Nephron (organoid): ENCODE measurements at regions not wholly inside any gene's neighbourhood (a gene's known extent, or its start where the extent isn't known, plus 50 kb on each side); places are given as distances from the start of the nearest gene placed in this dataset.

Experiments used
- H3K27ac Mint-ChIP-seq, 3 experiments: 2 replicates each; pipeline ENCODE4 v1.8.0; 2020; ENCODE audit warnings: mixed read lengths in 3 of 3, mild to moderate bottlenecking in 2 of 3, moderate library complexity in 1 of 3
- H3K27me3 Mint-ChIP-seq: 2 replicates; pipeline ENCODE4 v1.8.0; 2021; ENCODE audit warnings: low read depth, mild to moderate bottlenecking, moderate library complexity, mixed read lengths
- H3K36me3 Mint-ChIP-seq: 2 replicates; pipeline ENCODE4 v1.8.0; 2020; ENCODE audit warnings: low read depth, mixed read lengths
- H3K4me1 Mint-ChIP-seq: 2 replicates; pipeline ENCODE4 v1.8.0; 2020; ENCODE audit warnings: mixed read lengths
- H3K4me3 Mint-ChIP-seq, 3 experiments: 2 replicates each; pipeline ENCODE4 v1.8.0; 2020; ENCODE audit warnings: mild to moderate bottlenecking in 3 of 3, mixed read lengths in 3 of 3, moderate library complexity in 2 of 3
- H3K9me3 Mint-ChIP-seq: 2 replicates; pipeline ENCODE4 v1.8.0; 2020; ENCODE audit warnings: mixed read lengths
- TF ChIP-seq, protein P1 (sequence below), 3 experiments: fragments of 200-600 bp; sonication (generic); IDR thresholded peaks; one replicate each; pipeline ENCODE4 v1.5.0; 2021; ENCODE audit warnings: antibody characterized with exemption in 3 of 3; ENCODE audit not compliant: unreplicated experiment in 3 of 3

DNA sequence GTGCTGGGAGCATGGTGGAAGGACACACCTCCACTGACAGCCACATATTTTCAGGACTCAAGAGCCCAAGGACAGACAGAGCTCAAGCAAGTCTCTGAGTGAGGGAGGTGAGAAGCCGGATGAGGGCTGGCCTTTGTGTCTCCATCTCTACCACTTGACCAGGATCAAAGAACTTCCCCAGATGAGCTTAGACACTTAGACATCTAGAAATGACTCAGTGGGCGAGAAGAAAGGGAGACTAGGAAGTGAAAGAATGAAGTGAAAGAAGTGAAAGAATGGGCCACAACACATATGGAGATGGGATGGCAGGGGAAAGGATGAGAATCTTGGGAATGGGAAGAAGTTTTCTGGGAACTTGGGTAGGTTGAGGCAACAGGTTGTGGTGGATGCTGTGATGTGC is 274.9 kb upstream of the CCL2 start:
- H3K27ac Mint-ChIP-seq, result no peak overlapping the region
- peaks cover 1% of the 10 kb centered on the region for H3K9me3 Mint-ChIP-seq
- peaks cover 63% of the 10 kb centered on the region for H3K4me1 Mint-ChIP-seq
- H3K27me3 Mint-ChIP-seq, result peaks cover 26% of the 10 kb centered on the region
- no peak overlapping the region for H3K4me3 Mint-ChIP-seq
- H3K36me3 Mint-ChIP-seq, result no peaks in the 10 kb centered on the region
- TF ChIP-seq, protein P1, sequence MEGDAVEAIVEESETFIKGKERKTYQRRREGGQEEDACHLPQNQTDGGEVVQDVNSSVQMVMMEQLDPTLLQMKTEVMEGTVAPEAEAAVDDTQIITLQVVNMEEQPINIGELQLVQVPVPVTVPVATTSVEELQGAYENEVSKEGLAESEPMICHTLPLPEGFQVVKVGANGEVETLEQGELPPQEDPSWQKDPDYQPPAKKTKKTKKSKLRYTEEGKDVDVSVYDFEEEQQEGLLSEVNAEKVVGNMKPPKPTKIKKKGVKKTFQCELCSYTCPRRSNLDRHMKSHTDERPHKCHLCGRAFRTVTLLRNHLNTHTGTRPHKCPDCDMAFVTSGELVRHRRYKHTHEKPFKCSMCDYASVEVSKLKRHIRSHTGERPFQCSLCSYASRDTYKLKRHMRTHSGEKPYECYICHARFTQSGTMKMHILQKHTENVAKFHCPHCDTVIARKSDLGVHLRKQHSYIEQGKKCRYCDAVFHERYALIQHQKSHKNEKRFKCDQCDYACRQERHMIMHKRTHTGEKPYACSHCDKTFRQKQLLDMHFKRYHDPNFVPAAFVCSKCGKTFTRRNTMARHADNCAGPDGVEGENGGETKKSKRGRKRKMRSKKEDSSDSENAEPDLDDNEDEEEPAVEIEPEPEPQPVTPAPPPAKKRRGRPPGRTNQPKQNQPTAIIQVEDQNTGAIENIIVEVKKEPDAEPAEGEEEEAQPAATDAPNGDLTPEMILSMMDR (IDR thresholded peaks at IDR 0.05; ENCODE audit: unreplicated experiment in 3 of 3), result no peak

DNA sequence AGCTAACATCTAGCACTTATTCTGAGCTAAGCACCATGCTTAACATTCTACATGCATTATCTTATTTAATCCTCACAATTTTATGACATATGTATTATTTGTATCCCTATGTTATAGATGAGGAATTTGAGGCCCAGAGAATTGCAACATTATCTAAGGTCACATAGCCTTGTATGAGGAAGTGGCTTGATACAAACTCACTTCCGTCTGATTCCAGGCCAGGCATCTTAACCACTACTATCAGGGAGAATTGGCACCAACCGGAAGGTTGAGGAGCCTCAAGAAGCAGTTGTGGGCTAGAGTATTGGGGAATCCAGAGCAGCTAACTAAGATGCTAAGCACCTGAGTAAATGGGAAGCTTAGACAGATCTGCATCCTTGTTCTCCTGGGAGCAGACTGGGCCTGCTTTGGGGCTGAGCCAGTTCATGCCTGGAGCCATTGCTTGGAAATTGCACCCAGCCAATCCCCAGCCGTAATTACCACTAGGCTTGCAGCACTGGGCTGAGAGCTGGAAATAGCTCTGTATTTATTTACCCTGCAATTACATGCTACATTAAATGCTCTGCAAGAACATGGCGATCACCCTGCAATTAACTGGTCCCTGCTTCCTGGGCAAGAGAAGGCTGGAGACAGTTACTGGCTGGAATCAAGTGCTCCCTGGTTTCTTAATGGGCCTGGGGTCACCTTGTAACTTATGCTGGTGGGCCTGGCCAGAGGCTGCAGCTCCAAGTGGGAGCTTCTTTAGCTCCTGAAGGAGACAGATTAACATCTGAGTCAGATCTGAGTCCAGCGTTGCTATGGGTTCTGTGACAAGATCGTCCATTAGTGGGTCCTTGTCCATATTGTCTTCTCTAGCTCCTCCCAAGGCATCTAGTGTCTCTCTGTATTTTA is 273.1 kb upstream of the CCL2 start:
- no peaks in the 10 kb centered on the region for H3K9me3 Mint-ChIP-seq
- no peak overlapping the region for H3K4me3 Mint-ChIP-seq
- H3K36me3 Mint-ChIP-seq, result no peaks in the 10 kb centered on the region
- TF ChIP-seq, protein P1 (IDR thresholded peaks at IDR 0.05; ENCODE audit: unreplicated experiment in 3 of 3), result no peak
- H3K27ac Mint-ChIP-seq, result no peak overlapping the region
- H3K4me1 Mint-ChIP-seq, result peaks cover 54% of the 10 kb centered on the region
- H3K27me3 Mint-ChIP-seq, result peaks cover 20% of the 10 kb centered on the region

DNA sequence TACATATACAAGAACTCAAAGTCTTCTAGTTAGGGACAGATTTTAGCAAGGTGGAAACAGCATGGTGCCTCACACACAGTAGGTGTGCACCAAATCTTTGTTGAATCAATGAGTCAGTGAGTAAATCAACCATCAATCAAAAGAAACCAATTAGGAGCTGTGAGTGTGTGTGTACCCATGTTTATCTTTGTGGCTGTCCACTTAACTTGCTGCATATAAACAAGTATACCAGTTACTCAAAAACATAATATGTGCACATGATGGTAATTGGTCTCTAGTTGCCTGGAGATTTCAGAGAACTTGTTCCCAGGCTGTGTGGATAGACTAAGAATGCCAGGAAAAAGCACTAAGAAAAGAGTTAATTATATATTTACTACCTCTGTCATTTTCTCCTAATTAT is 272.2 kb upstream of the CCL2 start:
- Mint-ChIP-seq H3K4me3 (no peak overlapping the region), H3K4me1 (peaks cover 51% of the 10 kb centered on the region), H3K9me3 (no peaks in the 10 kb centered on the region), H3K27ac (no peak overlapping the region), H3K27me3 (peaks cover 12% of the 10 kb centered on the region), H3K36me3 (no peaks in the 10 kb centered on the region)
- TF ChIP-seq, protein P1 (IDR thresholded peaks at IDR 0.05; ENCODE audit: unreplicated experiment in 3 of 3), result no peak

DNA sequence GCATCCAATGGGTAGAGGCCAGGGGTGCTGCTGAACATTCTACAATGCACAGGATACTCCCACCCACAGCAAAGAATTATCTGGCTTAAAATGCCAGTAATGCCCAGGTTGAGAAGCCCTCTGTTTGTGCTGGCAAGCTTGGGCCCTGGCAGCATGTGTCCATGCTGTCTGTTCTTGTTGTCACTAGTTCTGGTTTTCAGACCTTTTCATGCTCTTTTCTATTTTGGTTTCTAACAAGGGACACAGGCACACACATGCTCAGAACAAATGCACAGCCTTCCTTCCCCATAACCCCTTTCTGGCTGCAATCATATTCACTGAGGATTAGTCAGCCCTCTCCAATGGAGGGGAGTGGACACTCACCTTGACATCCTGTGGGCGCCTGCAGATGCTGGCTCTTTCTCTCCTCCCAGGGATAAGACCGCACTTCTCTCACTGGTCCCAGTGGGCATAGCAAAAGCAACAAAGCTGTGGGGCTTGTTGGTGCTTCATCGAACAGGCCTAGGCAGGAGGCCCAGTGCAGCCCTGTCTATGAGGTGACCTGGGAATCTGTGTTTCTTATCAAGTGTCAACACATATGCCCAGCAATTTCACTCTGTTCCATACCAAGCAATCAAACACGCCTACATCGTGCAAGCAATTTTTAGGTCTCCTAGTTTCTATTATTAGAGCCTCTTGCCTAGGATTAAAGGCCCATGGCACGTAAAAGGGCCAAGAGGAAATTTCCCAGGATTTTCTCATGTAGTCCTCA is 271.1 kb upstream of the CCL2 start:
- Mint-ChIP-seq H3K4me1 (peaks cover 45% of the 10 kb centered on the region), H3K4me3 (no peak overlapping the region), H3K27me3 (peaks cover 12% of the 10 kb centered on the region), H3K36me3 (no peaks in the 10 kb centered on the region), H3K9me3 (no peaks in the 10 kb centered on the region), H3K27ac (no peak overlapping the region)
- TF ChIP-seq, protein P1 (IDR thresholded peaks at IDR 0.05; ENCODE audit: unreplicated experiment in 3 of 3), result no peak

DNA sequence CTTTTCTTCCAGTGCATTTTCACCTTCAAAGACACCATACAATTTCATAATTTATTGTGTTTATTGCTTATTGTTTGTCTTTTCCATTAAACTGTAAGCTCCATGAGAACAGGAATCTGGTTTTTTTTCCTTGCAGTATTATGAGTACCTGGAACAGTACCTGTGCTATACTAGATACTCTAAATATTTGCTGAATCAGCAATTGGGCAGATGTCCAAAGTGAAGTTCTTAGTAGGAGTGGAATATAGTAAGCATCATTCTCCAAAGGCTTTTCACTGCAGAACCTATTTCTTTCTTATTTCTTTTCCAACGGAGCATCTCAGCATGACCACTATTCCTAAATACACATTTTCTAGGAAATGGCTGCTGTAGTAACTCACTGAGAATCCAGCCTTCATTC is 269.0 kb upstream of the CCL2 start:
- TF ChIP-seq, protein P1 (IDR thresholded peaks at IDR 0.05; ENCODE audit: unreplicated experiment in 3 of 3), result no peak
- H3K4me3 Mint-ChIP-seq, result no peak overlapping the region
- no peaks in the 10 kb centered on the region for H3K36me3 Mint-ChIP-seq
- no peaks in the 10 kb centered on the region for H3K9me3 Mint-ChIP-seq
- H3K4me1 Mint-ChIP-seq, result peaks cover 40% of the 10 kb centered on the region
- H3K27ac Mint-ChIP-seq, result no peak overlapping the region
- peaks cover 10% of the 10 kb centered on the region for H3K27me3 Mint-ChIP-seq
